Neural cell (in vitro differentiated cells): ENCODE measurements at regions not wholly inside any gene's neighbourhood (a gene's known extent, or its start where the extent isn't known, plus 50 kb on each side); places are given as distances from the start of the nearest gene placed in this dataset.
"Not testable (repeated sequence)": the region's sequence is repeated elsewhere in the genome, so short reads cannot be mapped to it uniquely, and the experiment has no call there.

ENCODE experiments used
- CTCF ChIP-seq: fragments of 450-650 bp; IDR thresholded peaks from 2 replicates; pipeline ENCODE4 v1.5.1; 2014; ENCODE audit warnings: antibody characterized with exemption, mild to moderate bottlenecking, moderate library complexity; ENCODE audit not compliant: poor library complexity, severe bottlenecking
- EP300 ChIP-seq: fragments of 450-650 bp; conservative IDR thresholded peaks from 2 replicates; pipeline ENCODE4 v1.6.1; 2014; ENCODE audit warnings: antibody characterized with exemption, mild to moderate bottlenecking, moderate library complexity; ENCODE audit not compliant: poor library complexity, severe bottlenecking
- EZH2 ChIP-seq: fragments of 200-600, 300-800 bp; shearing (Covaris generic), sonication (generic); IDR thresholded peaks from 2 replicates; pipeline ENCODE4 v1.6.1; 2014; ENCODE audit warnings: antibody characterized with exemption, low read length, borderline replicate concordance, mild to moderate bottlenecking; ENCODE audit not compliant: insufficient read depth, poor library complexity, severe bottlenecking
- POLR2AphosphoS5 ChIP-seq: IDR thresholded peaks from 2 replicates; pipeline ENCODE4 v1.6.1; 2012
- RAD21 ChIP-seq: fragments of 450-650 bp; conservative IDR thresholded peaks from 2 replicates; pipeline ENCODE4 v1.6.1; 2014; ENCODE audit warnings: antibody characterized with exemption, mild to moderate bottlenecking, moderate library complexity
- REST ChIP-seq: IDR thresholded peaks from 2 replicates; pipeline ENCODE4 v1.6.1; 2012; ENCODE audit warnings: borderline replicate concordance
- SMC3 ChIP-seq: fragments of 450-650 bp; conservative IDR thresholded peaks from 2 replicates; pipeline ENCODE4 v1.6.1; 2014; ENCODE audit warnings: antibody characterized with exemption, mild to moderate bottlenecking, moderate library complexity; ENCODE audit not compliant: poor library complexity
- TAF1 ChIP-seq: IDR thresholded peaks from 2 replicates; pipeline ENCODE4 v1.6.1; 2012; ENCODE audit warnings: low read depth

- TF ChIP-seq EZH2, CTCF, EP300, RAD21, SMC3, TAF1, POLR2AphosphoS5, REST: not testable (repeated sequence)
These were observed 212.1 kb upstream of the KCNK2 start for GRCh38 chr1:214870426-214870825.
